OCI-LY3 (cell line): ENCODE measurements at regions not wholly inside any gene's neighbourhood (a gene's known extent, or its start where the extent isn't known, plus 50 kb on each side); places are given as distances from the start of the nearest gene placed in this dataset.

Source experiments
- EZH2phosphoT487 ChIP-seq: fragments of 200-600 bp; shearing (Covaris generic); IDR thresholded peaks from 2 replicates; pipeline ENCODE4 v1.6.1; 2018; ENCODE audit warnings: antibody characterized with exemption, mixed run types, low read depth
- TF ChIP-seq, protein P1 (sequence below): fragments of 200-600, 300-600 bp; sonication (generic); IDR thresholded peaks from 2 replicates; pipeline ENCODE4 v1.5.1; 2014; ENCODE audit warnings: antibody characterized with exemption, low read length, low read depth

DNA sequence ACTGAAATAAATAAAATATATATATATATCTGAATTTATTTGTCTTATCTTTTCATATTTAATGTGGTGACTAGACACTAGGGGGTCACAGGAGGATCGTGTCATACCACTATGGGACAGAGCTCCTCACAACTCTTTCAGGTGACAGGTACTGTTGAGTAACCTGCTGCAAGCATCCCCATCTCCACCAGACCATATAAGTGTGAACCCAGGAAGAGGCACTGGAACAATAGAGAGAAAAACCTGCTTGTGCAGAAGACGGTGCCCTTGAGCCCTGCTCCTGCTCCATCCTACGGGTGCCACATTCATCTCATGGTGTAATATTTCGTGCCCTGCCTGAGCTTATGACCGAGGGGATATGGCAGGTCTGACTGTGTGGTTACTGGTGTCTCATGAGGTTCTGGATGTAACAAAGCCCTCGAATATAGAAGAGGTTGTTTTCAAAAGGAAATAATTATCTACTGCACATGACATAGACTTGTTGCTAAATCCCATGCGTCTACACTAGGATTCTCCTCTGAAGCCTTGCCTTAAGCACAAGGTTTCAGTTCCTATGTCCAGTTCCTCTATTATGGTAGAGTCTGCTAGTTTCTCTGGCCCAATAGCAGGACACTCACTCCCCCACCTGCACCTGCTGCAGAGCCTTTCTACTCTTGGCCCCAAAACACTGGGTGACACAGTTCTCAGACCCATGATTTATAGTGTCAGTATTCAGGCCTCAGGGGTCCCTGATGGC is 70.4 kb downstream of the GGTLC2 start:
- TF ChIP-seq, protein P1, sequence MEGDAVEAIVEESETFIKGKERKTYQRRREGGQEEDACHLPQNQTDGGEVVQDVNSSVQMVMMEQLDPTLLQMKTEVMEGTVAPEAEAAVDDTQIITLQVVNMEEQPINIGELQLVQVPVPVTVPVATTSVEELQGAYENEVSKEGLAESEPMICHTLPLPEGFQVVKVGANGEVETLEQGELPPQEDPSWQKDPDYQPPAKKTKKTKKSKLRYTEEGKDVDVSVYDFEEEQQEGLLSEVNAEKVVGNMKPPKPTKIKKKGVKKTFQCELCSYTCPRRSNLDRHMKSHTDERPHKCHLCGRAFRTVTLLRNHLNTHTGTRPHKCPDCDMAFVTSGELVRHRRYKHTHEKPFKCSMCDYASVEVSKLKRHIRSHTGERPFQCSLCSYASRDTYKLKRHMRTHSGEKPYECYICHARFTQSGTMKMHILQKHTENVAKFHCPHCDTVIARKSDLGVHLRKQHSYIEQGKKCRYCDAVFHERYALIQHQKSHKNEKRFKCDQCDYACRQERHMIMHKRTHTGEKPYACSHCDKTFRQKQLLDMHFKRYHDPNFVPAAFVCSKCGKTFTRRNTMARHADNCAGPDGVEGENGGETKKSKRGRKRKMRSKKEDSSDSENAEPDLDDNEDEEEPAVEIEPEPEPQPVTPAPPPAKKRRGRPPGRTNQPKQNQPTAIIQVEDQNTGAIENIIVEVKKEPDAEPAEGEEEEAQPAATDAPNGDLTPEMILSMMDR: no peak
- TF ChIP-seq EZH2phosphoT487: no peak
